IPS DF 19.7 (cell line): ENCODE measurements at regions not wholly inside any gene's neighbourhood (a gene's known extent, or its start where the extent isn't known, plus 50 kb on each side); places are given as distances from the start of the nearest gene placed in this dataset.

Experiments used
- DNase-seq: peaks from one replicate; pipeline ENCODE4 v3.0.0-alpha.2; 2013; ENCODE audit warnings: low read depth, low spot score

DNA sequence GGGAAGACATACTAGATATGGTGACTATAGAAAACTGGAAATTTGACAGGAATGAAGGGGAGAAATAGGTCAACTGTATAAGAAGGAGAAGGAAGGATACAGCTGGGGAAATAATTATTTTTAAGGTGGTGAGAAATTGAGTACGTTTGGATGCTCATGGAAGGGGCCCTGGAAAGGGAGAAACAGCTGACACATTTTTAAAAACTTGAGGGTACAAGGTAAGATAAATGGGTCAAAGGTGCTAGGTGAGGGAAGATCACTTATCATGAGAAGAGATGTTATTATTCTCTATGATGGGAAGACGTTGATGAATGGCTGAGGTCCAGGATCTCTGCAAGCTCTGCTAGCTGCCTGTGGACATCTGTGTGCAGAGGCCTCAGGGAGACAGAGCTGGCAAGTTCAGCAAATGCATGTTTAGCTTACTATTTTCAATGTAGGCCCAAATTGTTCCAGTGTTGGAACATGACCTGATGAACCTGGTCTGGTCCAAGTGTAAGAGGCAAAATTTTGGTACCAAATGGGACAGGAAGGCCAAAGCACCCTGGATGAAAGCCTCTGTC, 181.7 kb downstream of the MTRR start:
- no peak for DNase-seq

DNA sequence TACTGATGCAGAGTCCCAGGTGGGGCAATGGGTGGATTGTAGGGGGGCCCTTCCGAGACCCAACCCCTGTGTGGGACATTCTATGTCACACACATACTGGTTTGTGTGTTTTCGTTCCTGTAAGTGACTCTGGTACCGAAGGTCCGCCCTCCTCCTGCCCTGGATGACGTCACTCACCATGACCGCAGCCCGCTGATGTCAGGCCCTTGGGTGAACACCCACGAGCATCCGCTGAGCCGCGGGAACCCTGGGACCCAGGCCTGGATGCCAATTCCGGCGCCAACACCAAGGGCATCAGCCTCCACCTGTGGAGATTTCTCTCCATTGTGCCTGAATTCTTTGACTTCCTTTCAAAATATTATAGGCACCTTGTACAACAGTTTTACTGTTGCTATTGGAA, 184.3 kb downstream of the MTRR start:
- no peak for DNase-seq

DNA sequence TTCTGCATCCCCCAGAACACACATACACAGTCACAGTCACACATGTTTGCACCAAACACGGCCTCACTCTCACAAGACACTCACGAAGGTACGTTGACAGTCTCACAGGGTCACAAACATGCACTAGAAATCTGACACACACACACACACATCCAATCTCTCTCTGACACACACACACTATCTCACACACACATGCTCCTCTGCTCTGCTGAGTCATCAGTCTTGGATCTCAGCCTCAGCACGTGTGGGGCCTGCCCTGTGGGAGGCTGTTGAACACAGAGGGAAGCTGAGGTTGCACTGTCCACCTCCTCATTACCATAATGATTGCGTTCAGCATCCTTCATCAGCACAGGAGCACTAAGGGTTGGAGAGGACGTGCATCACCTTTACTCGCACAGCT, 188.8 kb downstream of the MTRR start:
- no peak for DNase-seq

DNA sequence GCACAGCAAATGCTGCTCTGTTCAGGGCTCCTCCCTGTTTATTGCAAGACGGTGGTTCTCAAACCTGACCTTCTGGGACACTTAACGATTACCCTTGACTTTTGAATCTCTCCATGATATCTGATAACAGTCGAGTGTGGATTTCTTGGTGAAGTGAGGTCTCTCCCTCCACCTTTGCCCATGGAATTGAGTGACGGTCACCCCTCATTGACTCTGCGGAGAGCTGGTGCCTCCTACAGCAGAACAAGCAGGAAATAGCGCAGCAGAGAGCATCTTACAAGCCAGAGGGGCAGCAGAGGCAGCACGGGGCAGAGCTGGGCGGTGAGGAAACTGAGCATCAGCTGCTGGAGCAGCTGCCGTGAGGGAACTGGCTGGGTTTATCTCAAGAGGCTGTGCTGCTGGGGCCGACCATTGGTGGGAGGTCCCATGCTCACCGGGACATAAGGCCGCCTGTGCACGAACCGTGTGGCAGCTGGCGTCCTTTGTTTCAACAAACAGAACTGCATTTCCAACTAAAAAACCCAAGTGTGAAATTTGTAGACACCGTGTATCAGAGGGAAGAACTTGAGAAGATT, 189.8 kb downstream of the MTRR start:
- no peak for DNase-seq

DNA sequence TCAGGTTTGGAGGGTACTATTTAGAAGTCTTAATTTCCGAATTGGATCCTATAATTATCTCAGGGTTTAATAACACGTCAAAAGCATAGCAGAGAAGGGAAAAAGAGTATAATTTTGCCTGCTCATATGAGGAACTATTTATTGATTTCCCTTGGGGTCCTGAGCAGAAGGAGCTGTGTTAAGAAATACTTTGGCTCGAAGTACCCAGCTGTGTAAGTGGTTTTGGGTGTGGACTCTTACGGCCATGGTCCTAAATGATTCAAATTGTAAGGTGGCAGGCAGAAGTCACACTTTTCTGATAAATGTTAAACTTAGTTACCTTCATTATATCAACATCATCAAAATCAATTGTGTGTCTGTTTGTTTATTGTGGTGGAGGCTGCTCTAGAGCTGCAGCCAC, 190.4 kb downstream of the MTRR start:
- DNase-seq = no peak

DNA sequence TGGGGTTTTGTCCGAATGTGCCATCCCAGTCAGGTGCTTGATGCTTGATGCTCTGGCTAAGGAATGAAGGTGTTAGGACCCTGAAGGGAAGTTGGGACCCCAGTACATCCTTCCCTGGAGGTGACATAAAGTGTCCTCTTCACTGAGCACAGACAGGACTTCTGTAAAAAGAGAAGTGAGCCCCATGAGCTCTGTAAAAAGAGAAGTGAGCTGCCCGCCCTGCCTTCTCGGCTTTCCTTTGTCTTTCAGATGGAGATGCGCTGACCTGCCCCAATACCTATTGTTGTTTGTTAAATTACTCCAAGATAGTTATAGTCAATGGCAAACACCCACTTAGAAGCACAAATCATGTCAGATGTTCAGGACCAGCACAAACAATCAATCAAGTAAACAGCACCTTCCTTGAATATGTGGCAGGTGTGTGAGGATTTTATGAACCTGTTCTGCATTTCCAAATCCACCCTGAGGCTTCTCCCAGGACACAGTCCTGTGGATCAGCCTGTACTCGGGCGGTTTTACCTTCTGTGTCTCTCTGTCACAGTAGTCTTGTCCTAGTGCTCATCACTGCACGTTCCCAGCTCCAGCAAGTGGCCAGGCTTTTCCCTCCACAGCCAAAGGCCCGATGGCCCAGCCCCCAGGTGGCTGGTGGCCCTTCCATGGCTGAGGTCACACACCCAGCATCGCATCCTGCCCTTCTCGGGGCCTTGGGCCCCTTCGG, 191.4 kb downstream of the MTRR start:
- no peak for DNase-seq

DNA sequence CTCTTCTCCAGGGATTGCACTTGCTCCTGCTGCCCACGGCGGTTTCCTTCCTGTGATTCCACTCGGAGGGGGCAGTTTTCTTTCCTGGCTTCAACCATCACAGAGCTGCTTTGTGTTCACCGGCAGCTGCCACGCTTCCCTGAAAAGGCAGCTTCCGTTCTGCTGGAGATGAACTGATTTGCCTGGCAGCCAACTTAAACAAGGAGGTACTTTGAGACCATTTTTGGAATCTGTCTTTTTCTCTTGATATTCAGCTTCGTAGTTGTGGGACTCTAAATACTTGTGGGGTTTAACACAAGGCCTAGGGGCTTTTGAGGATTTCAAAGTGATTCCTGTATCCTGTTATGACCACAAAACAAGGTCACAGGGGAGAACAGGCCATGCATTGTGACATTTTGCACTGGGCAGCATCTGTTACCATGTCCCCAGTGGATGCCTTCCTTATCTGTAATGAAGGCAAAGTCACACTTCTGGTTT, 192.0 kb downstream of the MTRR start:
- no peak for DNase-seq

DNA sequence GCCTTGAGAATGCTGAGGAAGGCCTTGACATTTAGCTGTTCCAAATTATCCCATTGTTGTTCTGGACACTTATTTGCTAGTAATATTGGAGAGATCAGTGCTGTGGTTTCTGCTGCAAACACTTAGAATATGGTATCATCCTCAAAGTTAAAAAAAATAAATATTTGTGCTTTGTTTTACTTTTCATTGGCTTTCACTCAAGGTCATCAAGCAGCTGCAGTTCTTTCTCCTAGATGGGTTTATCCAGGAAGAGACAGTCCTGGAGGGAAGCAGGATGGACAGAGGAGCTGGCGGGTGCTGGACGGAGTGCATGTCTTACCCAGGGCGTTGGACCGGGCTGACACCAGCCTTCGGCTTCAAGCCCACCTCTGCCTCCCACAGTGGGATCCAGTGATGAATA, 193.6 kb downstream of the MTRR start:
- DNase-seq = no peak

DNA sequence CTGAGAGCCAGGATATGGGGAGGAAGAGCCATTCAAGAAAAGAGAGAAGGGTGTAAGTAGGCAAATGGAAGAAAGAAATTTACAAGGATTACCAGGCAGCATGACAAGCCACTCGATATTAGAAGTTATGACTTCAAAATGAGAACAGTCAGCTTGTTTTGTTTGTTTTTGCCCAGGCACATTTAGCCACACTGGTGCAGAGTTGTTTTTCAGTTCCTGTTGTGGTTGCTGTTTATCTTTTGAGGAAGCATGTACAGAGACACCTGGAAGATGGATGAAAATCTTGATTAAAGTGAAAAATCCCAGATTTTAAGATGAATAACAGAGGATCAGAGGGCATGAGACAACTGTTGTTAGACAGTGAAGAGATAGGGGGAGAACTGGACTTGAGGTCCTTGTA, 199.1 kb downstream of the MTRR start:
- DNase-seq = no peak

DNA sequence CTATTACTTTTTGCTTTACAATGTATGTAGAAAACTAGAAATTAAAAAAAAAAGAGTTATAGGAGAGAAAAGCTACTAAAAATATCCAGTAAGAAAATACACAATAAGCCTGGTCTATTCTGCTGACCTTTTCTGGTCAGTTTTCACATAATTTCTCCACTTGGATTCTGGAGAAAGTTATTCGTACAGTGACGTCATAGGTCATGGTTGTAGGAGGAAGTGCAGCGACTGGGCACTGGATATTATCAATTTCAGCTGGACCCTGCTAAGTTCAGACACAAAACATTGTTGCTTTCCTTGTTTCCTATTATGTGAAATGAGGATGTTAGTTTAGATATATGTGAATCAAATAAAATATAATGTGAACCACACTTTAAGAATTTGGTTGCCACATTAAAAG, 201.2 kb downstream of the MTRR start:
- DNase-seq = no peak

DNA sequence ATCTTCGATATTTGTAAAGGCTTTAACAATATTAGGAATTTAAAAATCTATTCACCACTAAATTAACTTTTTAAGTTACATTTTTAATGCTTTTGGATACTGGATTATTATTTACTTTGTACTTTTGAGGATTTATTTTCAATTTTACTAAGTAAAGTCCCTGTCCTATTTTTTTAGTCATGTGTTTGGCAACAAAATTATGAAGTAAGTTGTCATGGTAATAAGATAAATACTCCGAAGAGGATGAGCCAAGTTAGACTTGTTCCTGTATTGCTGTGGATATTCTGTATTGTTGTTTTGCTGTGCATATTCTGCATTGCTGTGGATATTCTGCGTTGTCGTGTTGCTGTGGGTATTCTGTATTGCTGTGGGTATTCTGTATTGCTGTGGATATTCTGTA, 210.1 kb downstream of the MTRR start:
- DNase-seq = no peak

DNA sequence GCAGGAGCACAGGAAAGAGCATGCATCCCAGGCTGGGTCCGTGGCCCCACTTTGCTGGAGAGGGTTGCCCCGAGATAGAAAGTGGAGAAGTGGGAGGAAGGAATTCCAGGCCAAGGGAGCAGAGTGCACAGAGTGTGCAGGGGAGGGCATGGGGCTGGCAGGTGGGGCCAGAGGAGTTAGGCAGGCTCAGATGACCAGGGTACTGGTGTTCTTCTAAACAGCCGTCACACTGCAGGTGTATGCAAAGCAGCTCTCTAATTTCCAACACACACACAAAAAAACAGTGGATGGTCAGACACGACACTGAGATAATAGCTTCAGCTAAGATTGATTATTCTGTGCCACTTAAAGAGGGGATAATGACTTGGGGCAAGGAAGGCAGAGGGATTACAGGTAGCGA, 212.2 kb downstream of the MTRR start:
- no peak for DNase-seq

DNA sequence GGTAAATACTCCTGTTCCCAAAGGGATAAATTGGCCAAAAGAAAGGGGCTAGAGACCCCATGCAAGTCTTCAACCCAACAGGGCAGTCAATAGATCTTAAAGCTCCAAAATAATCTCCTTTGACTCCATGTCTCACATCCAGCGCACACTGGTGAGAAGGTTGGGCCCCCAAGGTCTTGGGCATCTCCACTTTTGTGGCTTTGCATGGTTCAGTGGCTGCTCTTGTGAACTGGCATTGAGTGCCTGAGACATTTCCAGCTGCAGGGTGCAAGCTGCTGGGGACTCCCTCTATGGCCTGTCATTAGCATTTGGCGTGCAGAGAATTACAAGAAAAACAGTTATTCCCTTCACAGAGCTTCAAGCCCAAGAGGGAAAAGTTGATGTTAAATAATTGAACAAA, 224.7 kb downstream of the MTRR start:
- DNase-seq = no peak

DNA sequence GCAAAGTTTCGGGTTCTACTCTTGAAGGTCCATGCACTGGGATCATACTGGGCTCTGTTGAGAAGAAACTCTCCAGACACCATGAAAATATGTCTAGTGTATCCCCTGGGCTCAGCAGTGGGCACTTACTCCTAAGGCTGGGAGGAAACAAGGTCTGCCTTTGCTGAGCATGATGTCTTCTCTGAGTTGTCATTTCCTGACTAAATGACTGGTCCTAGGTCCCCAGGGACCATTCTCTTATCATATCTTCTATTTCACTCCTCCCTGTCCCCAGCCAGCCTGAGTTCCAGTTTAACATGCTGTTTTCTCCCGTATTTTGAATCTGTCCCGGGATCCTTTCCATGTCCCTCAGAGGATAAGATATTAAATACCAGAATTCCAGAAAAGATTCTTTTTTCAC, 225.4 kb downstream of the MTRR start:
- no peak for DNase-seq

DNA sequence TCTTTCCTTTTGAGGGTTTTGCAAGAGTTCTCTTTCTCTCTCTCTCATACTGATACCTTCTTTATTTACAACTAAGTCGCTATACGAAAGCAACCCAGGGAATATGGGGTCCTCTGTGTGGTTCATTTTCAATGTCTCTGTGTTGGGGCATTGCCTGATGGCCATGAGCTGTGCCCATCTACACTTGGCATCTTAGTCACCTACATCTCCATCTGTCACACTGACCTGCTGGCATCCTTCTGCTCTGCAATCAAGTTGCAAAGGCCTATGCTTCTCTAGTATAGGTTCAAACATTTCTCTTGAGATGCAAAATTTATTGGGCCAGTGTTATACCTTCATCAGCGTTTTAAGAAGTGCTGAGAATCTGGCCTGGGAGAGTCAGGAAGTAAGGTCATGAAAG, 228.2 kb downstream of the MTRR start:
- no peak for DNase-seq

DNA sequence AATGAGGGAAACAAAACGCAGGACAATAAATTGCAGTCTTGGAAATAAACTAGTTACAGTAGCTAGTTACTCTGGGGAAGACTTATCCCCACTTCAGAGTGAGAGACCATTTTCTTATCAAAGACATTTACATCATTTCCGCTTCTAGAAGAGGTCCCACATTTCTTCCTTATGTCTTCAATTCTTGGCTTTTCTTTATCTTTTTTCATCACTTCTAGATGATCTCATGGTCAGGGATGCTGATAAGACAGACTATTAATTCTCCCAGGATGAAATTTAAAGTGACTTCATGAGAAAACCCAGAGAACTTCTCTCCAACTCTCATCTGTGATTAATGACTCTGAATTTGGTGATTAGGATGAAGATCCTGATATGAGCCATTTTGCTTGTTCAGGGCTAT, 229.1 kb downstream of the MTRR start:
- no peak for DNase-seq

DNA sequence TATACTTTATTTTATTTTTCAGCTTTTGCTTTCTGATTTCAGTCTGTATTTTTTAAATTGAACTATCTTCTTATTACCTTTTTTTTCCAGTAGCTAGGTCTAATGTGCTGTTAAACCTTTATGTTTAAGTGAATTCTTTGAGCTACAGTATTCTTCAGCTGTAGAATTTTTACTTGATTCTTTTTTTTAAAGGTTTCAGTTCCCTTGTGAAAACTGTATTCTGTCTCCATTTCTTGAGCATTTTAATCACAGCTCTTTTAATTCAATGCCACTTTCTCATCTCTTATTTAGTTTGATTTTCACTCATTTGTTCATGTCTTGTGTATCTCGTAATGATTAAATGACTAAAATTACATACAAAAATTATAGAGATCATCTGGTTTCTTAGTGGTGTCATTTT, 233.8 kb downstream of the MTRR start:
- DNase-seq = no peak

DNA sequence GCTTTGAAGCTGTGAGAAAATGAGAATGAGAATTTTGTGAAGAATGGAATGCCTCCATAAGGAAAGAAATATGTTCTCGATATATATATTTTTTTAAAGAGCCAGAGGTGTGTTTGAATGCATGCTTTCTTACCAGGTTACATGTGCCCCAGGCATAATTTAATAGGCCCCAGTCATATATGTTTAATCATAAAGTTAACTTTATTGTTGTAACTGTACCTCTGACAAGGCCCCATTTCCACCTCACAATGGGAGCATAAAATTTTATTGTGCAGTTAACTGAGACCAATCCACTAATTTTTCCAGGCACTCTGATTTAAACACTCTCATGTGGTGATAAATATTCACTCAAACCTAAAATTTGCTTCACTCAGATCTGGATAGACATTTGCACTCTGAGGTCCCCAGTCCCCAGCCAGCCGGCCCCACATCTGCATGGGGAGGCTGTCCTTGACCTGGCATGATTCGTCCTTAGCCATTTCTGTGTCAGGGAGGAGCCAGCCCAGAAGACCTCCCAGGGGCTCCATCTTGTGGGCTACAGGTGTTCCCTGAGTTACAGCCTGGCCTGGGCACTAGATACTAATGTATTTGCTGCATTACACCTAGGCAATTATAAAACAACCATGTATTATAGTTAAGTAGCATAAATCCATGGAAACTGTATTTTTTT, 245.8 kb downstream of the MTRR start:
- DNase-seq = no peak

DNA sequence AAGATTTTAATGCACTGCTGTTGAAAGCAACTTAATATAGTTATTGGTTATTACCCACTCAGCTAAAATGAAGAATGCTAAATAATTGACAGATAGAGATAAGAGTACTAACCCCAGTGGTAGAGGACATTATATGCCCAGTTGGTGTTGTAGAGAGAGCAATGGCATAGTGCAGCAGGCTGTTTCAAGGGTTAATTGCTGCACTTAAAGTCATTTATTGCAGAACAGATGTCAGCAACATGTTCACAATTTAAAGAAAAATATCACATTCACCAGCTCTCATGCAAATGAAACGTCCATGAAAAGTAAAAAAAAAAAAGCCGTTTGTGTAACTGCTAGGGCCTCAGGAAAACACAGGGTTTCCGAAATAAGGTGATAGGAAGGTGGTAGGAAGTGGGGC, 254.6 kb downstream of the MTRR start:
- DNase-seq = no peak

DNA sequence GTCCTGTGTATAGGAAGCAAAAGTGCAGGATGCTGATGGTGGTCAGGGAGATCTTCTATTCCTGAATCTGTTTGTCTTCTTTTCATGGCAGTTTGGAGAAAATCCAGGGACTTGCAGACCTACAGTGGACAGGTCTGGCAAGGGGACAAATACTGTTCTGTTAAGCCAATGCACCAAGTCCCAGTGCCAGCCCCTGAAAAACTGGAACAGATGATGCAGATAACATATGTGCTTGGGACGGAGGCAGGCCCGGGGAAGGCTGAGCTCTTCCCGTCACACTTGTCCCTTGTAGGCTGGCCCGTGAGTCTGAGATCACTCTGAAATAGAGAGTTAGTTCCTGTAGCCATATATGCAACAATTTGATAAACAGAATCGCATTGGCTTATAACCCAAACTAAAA, 265.7 kb downstream of the MTRR start:
- DNase-seq = no peak

DNA sequence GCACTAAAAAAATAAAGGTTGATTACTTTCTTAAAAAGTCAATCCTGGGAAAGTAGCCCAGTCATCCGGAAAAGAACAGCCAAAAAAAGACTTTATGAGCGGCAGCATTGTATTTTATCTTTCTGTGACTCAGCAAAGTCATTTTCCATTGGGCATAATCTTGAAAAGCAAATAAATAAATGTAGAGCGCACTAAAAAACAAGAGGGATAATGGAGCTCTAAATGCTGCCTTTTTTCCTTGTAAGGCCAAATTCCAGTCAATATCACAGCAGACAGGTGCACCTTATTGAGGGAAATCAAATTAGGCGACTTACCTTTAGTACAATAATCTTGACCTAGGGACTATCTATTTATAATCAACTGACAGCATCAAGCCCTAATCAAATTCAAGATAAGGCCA, 266.8 kb downstream of the MTRR start:
- DNase-seq = no peak

DNA sequence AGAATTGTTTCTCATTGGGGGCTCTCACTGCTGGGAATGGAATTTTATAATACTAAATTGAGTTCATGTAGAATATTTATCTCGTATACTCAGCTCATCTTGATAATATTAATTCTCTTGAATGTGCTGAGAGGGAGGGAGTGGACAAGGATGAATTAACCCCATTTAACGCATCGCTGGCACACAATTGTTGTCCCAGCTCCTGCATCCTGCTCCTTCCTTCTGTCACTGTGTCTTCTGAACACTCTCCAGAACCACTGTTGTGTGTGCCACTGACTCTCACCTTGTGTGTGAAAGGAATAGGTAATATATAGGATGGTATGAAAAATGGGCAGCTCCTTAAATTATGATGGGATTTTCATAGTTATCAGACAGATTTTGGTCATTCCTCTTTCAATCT, 267.3 kb downstream of the MTRR start:
- DNase-seq = no peak
